Cerebellar cortex (tissue), 1 donor: ENCODE measurements at regions not wholly inside any gene's neighbourhood (a gene's known extent, or its start where the extent isn't known, plus 50 kb on each side); places are given as distances from the start of the nearest gene placed in this dataset.
"Not testable (repeated sequence)": the region's sequence is repeated elsewhere in the genome, so short reads cannot be mapped to it uniquely, and the experiment has no call there.

ENCODE experiments used
- DNase-seq: peaks from one replicate; pipeline ENCODE4 v3.0.0-alpha.2; 2015; ENCODE audit warnings: low spot score

GRCh38 chr5:174917435-174917834, 193.1 kb downstream of the MSX2 start:
- DNase-seq = not testable (repeated sequence)

- not testable (repeated sequence) for DNase-seq
Observed at GRCh38 chr5:174916924-174917323, 192.5 kb downstream of the MSX2 start.

DNA sequence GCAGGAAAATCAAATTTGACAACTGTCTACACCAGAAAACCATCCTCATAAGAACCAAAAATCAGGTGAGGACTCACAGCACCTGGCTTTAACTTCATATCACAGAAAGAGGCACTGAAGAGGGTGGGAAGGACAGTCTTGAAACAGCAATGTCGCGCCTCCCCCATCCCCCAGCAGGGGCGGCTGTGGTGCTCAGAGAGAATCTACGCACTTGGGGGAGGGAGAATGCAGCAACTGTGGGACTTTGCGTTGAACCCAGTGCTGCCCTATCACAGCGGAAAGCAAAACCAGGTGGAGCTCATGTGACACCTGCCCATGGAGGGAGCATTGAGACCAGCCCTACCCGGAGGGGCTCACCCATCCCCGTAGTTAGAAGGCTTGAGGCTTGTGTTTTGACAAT, 191.8 kb downstream of the MSX2 start:
- DNase-seq = no peak

DNA sequence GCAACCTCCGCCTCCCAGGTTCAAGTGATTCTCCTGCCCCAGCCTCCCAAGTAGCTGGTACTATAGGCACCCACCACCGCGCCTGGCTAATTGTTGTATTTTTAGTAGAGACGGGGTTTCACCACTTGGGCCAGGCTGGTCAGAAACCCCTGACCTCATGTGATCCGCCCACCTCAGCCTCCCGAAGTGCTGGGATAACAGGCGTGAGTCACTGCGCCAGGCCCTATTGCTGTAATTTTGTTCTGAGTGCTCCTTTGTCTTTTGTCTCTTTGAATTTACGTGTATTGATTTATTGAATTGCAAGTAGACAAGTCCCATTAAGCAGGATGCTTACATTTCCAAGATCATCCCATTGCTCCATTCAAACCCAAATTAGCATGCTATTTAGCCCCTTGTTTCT, 186.7 kb downstream of the MSX2 start:
- no peak for DNase-seq

DNA sequence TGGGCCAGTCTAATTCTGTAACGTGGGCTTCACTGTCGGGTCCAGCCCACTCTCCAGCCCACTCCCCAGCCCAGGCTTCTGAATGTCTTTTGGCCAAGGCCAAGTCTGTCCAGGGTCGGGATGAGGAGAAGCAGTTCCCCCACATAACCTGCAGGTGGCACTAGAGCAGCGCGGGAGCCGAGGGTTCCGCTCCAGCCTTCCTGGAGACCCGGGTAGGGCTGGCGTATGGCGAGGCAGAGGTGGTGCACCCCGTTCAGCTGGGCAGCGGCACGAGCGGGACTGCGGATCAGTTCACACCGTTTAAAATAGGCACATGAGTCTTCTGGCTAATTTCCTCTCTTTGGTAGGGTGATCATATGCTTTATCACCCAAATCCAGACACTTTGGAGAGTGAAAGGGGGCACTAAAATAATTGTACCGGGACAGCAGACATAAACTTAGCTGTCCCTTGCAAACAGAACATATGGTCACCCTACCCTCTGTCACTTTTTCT, 185.9 kb downstream of the MSX2 start:
- peak; percentile 46 for DNase-seq

- DNase-seq = no peak
Observed at GRCh38 chr5:174903172-174903732, 178.9 kb downstream of the MSX2 start.

GRCh38 chr5:174901336-174901735, 177.0 kb downstream of the MSX2 start:
- no peak for DNase-seq

DNA sequence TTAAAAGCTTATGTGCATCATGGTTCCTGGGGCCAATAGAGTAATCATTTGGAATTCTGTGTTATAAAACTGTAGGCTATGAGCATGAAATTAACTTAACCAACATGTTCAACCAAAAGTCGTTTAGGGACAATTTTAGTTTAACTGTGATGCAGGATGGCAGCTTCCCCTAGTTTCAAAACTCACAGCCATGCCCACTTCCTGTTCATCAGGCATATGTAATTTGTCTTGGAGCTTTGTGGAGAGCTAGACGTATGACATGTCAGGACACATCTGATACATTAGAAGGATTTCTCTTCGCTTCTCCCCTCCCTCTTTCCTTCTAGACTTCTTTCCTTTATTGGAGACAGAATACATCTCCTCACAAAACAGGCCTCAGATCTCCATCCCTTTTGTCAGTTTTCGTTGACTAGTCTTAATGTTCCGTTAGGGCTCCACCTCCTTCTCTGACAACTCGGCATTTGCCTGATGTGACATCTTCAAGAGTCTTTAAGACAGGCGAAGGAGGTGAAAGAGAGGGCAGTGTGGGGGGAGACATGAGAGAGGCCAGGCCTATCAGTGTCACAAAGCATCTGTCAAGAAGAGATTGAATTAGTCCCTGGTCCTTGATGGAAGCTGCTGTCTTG, 176.0 kb downstream of the MSX2 start:
- DNase-seq = no peak

GRCh38 chr5:174897281-174897950, 173.0 kb downstream of the MSX2 start:
- no peak for DNase-seq

DNA sequence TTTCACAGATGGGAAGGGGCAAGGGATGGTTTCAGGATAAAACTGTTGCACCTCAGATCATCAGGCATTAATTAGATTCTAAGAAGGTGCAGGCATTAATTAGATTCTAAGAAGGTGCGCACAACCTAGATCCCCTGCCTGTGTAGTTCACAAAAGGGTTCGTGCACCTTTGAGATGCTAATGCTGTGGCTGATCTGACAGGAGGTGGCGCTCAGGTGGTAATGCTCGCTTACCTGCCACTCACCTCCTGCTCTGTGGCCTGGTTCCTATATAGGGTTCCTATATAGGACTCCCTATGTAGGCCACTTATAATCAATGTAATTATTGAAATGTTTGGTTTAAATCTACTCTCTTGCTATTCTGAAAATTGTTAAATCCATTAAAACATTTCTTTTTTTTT, 171.0 kb downstream of the MSX2 start:
- no peak for DNase-seq

- DNase-seq = no peak
Observed at GRCh38 chr5:174892742-174893141, 168.4 kb downstream of the MSX2 start.

GRCh38 chr5:174880412-174881200, 156.2 kb downstream of the MSX2 start:
- DNase-seq = not testable (repeated sequence)

DNA sequence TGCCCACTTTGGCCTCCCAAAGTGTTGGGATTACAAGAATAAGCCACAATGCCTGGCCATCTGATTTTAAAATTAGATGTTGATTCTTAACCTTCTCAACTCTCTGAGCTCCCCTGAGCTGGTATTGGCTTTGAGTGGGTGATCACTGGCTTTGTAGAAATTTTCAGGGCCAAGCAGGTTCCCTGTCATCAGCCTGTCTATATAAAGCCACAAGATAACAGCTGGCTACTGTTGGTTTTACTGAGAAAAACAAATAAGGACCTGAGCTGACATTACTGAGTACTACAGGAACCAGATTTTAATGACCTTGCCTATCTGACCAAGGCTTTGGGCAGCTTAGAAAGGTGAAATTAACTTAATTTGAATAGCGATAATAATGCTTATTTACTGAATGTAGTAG, 153.6 kb downstream of the MSX2 start:
- no peak for DNase-seq

- DNase-seq = no peak
Observed at GRCh38 chr5:174872271-174872670, 147.9 kb downstream of the MSX2 start.

DNA sequence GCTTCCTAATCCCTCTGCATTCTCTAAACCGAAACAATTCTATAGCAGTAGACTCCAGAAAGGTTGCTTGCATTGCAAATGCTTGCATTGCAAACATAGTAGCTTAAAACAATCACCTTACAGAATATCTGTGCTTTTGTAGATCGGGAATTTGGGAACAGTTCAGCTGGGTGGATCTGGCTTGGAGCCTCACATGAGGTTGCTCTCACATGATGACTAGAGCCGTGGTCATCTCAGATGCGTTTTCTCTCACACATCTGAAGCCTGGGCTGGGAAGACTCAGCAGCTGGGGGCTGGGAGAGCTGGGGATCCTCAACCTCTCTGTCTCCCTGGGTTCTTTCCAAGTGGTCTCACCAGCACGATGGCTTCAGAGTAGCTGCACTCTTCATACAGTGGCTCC, 127.8 kb downstream of the MSX2 start:
- no peak for DNase-seq

- no peak for DNase-seq
Observed at GRCh38 chr5:174850565-174851169, 126.3 kb downstream of the MSX2 start.

GRCh38 chr5:174849426-174849825, 125.0 kb downstream of the MSX2 start:
- no peak for DNase-seq

DNA sequence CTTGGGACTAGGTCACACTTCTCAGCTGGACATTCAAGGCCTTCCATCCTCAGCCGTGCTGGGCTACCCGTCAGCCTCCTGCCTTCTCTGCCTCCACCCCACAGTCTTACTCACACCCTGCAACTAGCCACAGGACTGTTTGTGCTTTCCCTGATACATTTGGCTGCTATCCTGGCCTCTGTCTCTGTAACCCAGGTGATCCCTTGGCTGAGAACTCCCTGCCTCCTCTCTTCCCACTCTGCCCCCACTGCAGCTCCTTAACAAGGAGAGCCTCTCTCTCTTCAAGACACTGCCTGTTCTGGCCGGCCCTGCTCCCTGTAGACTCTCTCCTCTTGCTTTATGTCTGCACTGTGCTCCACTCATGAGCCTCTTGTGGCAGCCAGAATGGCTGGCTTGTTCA, 120.6 kb downstream of the MSX2 start:
- DNase-seq = no peak

- DNase-seq = no peak
Observed at GRCh38 chr5:174843263-174844250, 119.2 kb downstream of the MSX2 start.

- no peak for DNase-seq
Observed at GRCh38 chr5:174840435-174840834, 116.1 kb downstream of the MSX2 start.

- DNase-seq = no peak
Observed at GRCh38 chr5:174839196-174839595, 114.8 kb downstream of the MSX2 start.
